Esophagus squamous epithelium (tissue), 4 donors: ENCODE measurements at regions not wholly inside any gene's neighbourhood (a gene's known extent, or its start where the extent isn't known, plus 50 kb on each side); places are given as distances from the start of the nearest gene placed in this dataset.

Experiments
- POLR2A ChIP-seq, 4 donors: fragments of 450-650 bp; IDR thresholded peaks; one replicate each; pipeline ENCODE4 v1.6.1; 2017; ENCODE audit warnings: antibody characterized with exemption in 4 of 4, mild to moderate bottlenecking in 4 of 4, moderate library complexity in 3 of 4
- TF ChIP-seq, protein P1 (sequence below), 6 experiments: fragments of 450-650 bp in 4 of 6; fragments of 200-600 bp in 2 of 6; sonication (generic) in 2 of 6; IDR thresholded peaks; one replicate each; pipeline ENCODE4 v1.5.1; 2016 to 2019; ENCODE audit warnings: antibody characterized with exemption in 6 of 6, mild to moderate bottlenecking in 4 of 6, moderate library complexity in 4 of 6

DNA sequence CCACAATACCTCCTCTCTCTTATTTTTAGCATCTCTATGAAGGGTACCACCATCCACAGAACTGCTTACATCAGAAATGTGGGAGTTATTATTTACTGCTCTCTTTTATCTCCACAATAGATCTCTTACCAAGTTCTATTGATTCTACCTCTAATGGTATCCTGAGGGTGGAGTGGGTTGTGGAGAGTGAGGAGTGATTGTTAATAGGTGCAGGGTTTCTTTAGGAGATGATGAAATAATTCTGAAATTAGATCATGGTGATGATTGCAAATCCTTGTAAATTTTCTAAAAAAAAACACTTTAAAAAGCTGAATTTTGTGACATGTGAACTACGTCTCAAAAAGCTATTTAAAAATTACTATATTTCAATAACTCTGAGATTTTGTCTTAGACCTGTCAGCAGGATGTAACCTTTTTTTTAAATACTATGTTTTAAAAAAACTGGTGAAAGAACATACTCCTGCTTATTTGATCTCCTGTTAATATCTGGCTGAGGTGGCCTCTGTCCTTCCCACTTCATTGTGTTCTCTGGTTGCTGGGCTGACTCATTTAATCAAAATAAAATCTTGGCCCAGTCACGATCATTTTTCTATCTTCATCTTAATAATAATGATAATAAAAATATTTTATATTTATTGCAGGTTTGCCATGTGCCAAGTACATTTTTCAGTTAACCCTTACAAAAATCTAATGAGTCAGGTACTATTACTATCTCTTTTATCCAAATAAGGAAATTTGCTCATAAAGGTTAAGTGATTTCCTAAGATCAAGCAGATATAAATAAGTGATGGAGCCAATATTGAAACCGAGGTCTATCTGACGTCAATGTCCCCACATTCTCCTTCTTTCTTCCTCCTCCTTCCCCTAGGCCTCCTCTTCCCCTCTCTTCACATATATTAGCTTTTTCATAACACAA lies 73.5 kb downstream of the GLUD2 start:
- TF ChIP-seq POLR2A (IDR thresholded peaks at IDR 0.05), result no peak
- TF ChIP-seq, protein P1, sequence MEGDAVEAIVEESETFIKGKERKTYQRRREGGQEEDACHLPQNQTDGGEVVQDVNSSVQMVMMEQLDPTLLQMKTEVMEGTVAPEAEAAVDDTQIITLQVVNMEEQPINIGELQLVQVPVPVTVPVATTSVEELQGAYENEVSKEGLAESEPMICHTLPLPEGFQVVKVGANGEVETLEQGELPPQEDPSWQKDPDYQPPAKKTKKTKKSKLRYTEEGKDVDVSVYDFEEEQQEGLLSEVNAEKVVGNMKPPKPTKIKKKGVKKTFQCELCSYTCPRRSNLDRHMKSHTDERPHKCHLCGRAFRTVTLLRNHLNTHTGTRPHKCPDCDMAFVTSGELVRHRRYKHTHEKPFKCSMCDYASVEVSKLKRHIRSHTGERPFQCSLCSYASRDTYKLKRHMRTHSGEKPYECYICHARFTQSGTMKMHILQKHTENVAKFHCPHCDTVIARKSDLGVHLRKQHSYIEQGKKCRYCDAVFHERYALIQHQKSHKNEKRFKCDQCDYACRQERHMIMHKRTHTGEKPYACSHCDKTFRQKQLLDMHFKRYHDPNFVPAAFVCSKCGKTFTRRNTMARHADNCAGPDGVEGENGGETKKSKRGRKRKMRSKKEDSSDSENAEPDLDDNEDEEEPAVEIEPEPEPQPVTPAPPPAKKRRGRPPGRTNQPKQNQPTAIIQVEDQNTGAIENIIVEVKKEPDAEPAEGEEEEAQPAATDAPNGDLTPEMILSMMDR (IDR thresholded peaks at IDR 0.05), result no peak
